Omental fat pad (tissue), 3 donors: ENCODE measurements at regions not wholly inside any gene's neighbourhood (a gene's known extent, or its start where the extent isn't known, plus 50 kb on each side); places are given as distances from the start of the nearest gene placed in this dataset.

Source experiments
- ATAC-seq: fragments of 150-250 bp; one replicate; pipeline ENCODE4 v1.9.1; 2016; ENCODE audit warnings: mild to moderate bottlenecking, moderate library complexity; ENCODE audit not compliant: low FRiP score
- DNase-seq: peaks from one replicate; pipeline ENCODE4 v3.0.0-alpha.2; 2019; ENCODE audit warnings: low spot score
- TF ChIP-seq, protein P1 (sequence below), 3 donors: fragments of 450-650 bp; IDR thresholded peaks; one replicate each; pipeline ENCODE4 v1.5.1; 2016 to 2017; ENCODE audit warnings: antibody characterized with exemption in 3 of 3, mild to moderate bottlenecking in 3 of 3, moderate library complexity in 2 of 3

DNA sequence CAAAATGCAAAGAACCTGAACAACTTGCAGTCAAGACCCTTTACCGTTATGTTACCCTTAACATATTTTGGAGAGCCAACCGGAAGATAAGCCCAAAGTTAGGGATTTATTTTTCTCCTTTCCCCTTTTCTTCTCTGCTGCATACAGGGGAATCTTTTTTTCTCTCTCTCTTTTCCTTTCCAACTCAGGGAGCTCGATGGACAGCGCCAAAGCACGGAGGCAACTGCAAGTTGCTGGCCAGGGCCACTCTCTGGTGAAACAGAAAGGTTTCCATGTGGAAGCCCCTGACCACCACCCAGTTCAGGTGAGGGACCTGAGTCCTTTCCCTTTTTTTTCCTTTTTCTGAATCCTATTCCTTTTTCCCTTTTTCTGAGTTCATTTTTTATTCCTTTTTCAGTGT is 98.8 kb upstream of the COX10 start:
- TF ChIP-seq, protein P1, sequence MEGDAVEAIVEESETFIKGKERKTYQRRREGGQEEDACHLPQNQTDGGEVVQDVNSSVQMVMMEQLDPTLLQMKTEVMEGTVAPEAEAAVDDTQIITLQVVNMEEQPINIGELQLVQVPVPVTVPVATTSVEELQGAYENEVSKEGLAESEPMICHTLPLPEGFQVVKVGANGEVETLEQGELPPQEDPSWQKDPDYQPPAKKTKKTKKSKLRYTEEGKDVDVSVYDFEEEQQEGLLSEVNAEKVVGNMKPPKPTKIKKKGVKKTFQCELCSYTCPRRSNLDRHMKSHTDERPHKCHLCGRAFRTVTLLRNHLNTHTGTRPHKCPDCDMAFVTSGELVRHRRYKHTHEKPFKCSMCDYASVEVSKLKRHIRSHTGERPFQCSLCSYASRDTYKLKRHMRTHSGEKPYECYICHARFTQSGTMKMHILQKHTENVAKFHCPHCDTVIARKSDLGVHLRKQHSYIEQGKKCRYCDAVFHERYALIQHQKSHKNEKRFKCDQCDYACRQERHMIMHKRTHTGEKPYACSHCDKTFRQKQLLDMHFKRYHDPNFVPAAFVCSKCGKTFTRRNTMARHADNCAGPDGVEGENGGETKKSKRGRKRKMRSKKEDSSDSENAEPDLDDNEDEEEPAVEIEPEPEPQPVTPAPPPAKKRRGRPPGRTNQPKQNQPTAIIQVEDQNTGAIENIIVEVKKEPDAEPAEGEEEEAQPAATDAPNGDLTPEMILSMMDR (IDR thresholded peaks at IDR 0.05): no peak
- ATAC-seq: no peak
- DNase-seq: no peak

GRCh38 chr17:13973960-13974651 is 95.2 kb upstream of the COX10 start:
- TF ChIP-seq, protein P1 (IDR thresholded peaks at IDR 0.05): no peak
- DNase-seq: no peak
- ATAC-seq: no peak

GRCh38 chr17:13977837-13978236 is 91.5 kb upstream of the COX10 start:
- no peak for ATAC-seq
- TF ChIP-seq, protein P1 (IDR thresholded peaks at IDR 0.05): no peak

GRCh38 chr17:13978478-13978877 is 90.8 kb upstream of the COX10 start:
- TF ChIP-seq, protein P1 (IDR thresholded peaks at IDR 0.05): no peak
- ATAC-seq (no peak), DNase-seq (no peak)

More at GRCh38 chr17:13977837-13978236, 91.5 kb upstream of the COX10 start:
- DNase-seq: no peak

GRCh38 chr17:13981881-13982280 is 87.4 kb upstream of the COX10 start:
- no peak for ATAC-seq
- TF ChIP-seq, protein P1 (IDR thresholded peaks at IDR 0.05): no peak
- DNase-seq: no peak

DNA sequence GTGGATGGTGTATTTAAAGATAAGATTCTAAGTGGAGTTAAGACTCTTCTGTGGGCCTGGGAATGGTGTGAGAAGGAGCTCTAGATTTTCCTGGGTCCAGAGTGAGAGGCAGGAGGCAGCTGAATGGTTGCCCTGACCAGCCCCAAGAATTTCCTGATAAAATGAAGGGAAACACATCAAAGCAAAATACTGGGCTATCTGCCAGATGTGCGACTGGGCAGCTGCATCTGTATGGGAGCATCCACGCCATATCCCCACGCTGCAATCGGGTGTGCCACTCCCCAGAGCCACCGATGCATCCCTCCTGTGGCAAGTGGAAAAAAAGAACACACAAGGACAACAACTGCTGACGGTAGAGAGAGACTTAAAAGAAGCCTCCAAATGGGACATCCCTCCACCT is 84.3 kb upstream of the COX10 start:
- no peak for ATAC-seq
- no peak for DNase-seq
- TF ChIP-seq, protein P1 (IDR thresholded peaks at IDR 0.05): no peak

GRCh38 chr17:13986855-13987254 is 82.4 kb upstream of the COX10 start:
- DNase-seq: no peak
- TF ChIP-seq, protein P1 (IDR thresholded peaks at IDR 0.05): no peak
- ATAC-seq: no peak
